Glutamatergic neuron (in vitro differentiated cells): ENCODE measurements at regions not wholly inside any gene's neighbourhood (a gene's known extent, or its start where the extent isn't known, plus 50 kb on each side); places are given as distances from the start of the nearest gene placed in this dataset.

Source experiments
- DNase-seq: peaks from one replicate; pipeline ENCODE4 v3.0.0; 2022
- H3K27ac Mint-ChIP-seq: one replicate; pipeline ENCODE4 v1.8.0; 2020; ENCODE audit warnings: mild to moderate bottlenecking, mixed read lengths, inconsistent platforms; ENCODE audit not compliant: unreplicated experiment
- H3K27me3 Mint-ChIP-seq: one replicate; pipeline ENCODE4 v1.8.0; 2020; ENCODE audit warnings: mild to moderate bottlenecking, moderate library complexity, mixed read lengths, inconsistent platforms; ENCODE audit not compliant: unreplicated experiment
- H3K36me3 Mint-ChIP-seq: one replicate; pipeline ENCODE4 v1.8.0; 2020; ENCODE audit warnings: mild to moderate bottlenecking, mixed read lengths, inconsistent platforms; ENCODE audit not compliant: unreplicated experiment
- H3K4me1 Mint-ChIP-seq: one replicate; pipeline ENCODE4 v1.8.0; 2020; ENCODE audit warnings: mild to moderate bottlenecking, low read depth, mixed read lengths, inconsistent platforms; ENCODE audit not compliant: unreplicated experiment
- H3K4me3 Mint-ChIP-seq: one replicate; pipeline ENCODE4 v1.8.0; 2020; ENCODE audit warnings: mild to moderate bottlenecking, mixed read lengths, inconsistent platforms; ENCODE audit not compliant: unreplicated experiment
- H3K9me3 Mint-ChIP-seq: one replicate; pipeline ENCODE4 v1.8.0; 2020; ENCODE audit warnings: mild to moderate bottlenecking, moderate library complexity, mixed read lengths, inconsistent platforms; ENCODE audit not compliant: unreplicated experiment
- CTCF ChIP-seq: fragments of 200-600 bp; sonication (generic); IDR thresholded peaks from one replicate; pipeline ENCODE4 v1.5.0; 2021; ENCODE audit not compliant: partially characterized antibody, unreplicated experiment

- peak overlapping the region; percentile 38 for H3K27ac Mint-ChIP-seq
- peaks cover 9% of the 10 kb centered on the region for H3K9me3 Mint-ChIP-seq
- TF ChIP-seq CTCF, result no peak
- H3K4me3 Mint-ChIP-seq, result no peak overlapping the region
- H3K36me3 Mint-ChIP-seq, result peaks cover 12% of the 10 kb centered on the region
- peaks cover 8% of the 10 kb centered on the region for H3K27me3 Mint-ChIP-seq
- H3K4me1 Mint-ChIP-seq, result peaks cover 4% of the 10 kb centered on the region
- DNase-seq, result no peak
These were observed 51.0 kb upstream of the CTDP1 start for GRCh38 chr18:79628416-79629248.

- Mint-ChIP-seq H3K4me1 (peaks cover 4% of the 10 kb centered on the region), H3K36me3 (peaks cover 15% of the 10 kb centered on the region), H3K27me3 (peaks cover 10% of the 10 kb centered on the region), H3K4me3 (no peak overlapping the region), H3K9me3 (peaks cover 10% of the 10 kb centered on the region), H3K27ac (no peak overlapping the region)
- no peak for DNase-seq
- no peak for TF ChIP-seq CTCF
These were observed 50.4 kb upstream of the CTDP1 start for GRCh38 chr18:79629249-79629558.

GRCh38 chr18:79629606-79630005 is 50.0 kb upstream of the CTDP1 start:
- no peak overlapping the region for H3K4me3 Mint-ChIP-seq
- peaks cover 12% of the 10 kb centered on the region for H3K27me3 Mint-ChIP-seq
- no peak for DNase-seq
- no peak for TF ChIP-seq CTCF
- H3K36me3 Mint-ChIP-seq, result peaks cover 15% of the 10 kb centered on the region
- peaks cover 4% of the 10 kb centered on the region for H3K4me1 Mint-ChIP-seq
- H3K27ac Mint-ChIP-seq, result no peak overlapping the region
- H3K9me3 Mint-ChIP-seq, result peaks cover 10% of the 10 kb centered on the region
